Breast epithelium (tissue), 3 donors: ENCODE measurements at regions not wholly inside any gene's neighbourhood (a gene's known extent, or its start where the extent isn't known, plus 50 kb on each side); places are given as distances from the start of the nearest gene placed in this dataset.

Source experiments
- CTCF ChIP-seq, 3 donors: fragments of 450-650 bp; IDR thresholded peaks; one replicate each; pipeline ENCODE4 v1.5.1; 2016 to 2017; ENCODE audit warnings: antibody characterized with exemption in 3 of 3, mild to moderate bottlenecking in 3 of 3, moderate library complexity in 3 of 3
- POLR2A ChIP-seq: fragments of 450-650 bp; IDR thresholded peaks from one replicate; pipeline ENCODE4 v1.6.1; 2016; ENCODE audit warnings: antibody characterized with exemption, mild to moderate bottlenecking, moderate library complexity
- POLR2AphosphoS5 ChIP-seq, 3 donors: sonication (generic); formaldehyde crosslinking; IDR thresholded peaks; one replicate each; pipeline ENCODE4 v1.6.1; 2017; ENCODE audit warnings: antibody characterized with exemption in 3 of 3

GRCh38 chr11:38226684-38227083 lies 1628.6 kb upstream of the RAG2 start:
- no peak for TF ChIP-seq CTCF (IDR thresholded peaks at IDR 0.05)
- TF ChIP-seq POLR2A: no peak
- TF ChIP-seq POLR2AphosphoS5 (IDR thresholded peaks at IDR 0.05): no peak
